GM12878 (cell line): ENCODE measurements at regions not wholly inside any gene's neighbourhood (a gene's known extent, or its start where the extent isn't known, plus 50 kb on each side); places are given as distances from the start of the nearest gene placed in this dataset.

ENCODE experiments used
- ATAC-seq: fragments of 200-7000 bp; cut with Tn5 transposase; 3 replicates; pipeline ENCODE4 v1.9.1; 2020; ENCODE audit warnings: mild to moderate bottlenecking, moderate library complexity
- BruUV-seq: library from RNA; stranded (reverse); fragments of 400-500 nt; replicated peaks from 2 replicates; lab custom pipeline; 2021; lab: Mats Ljungman, UMichigan
- CTCF ChIA-PET: fragments of 300-600 bp; sonication (Branson Sonifier 250); formaldehyde crosslinking; extraction: SDS; loops from one replicate; lab custom pipeline; 2021; ENCODE audit warnings: inconsistent platforms; lab: Yijun Ruan, JAX
- POLR2A ChIA-PET: fragments of 350-600 bp; formaldehyde crosslinking; extraction: SDS; loops from one replicate; lab custom pipeline; 2021; ENCODE audit warnings: inconsistent platforms; lab: Charles Lee
- RAD21 ChIA-PET: fragments of 300-600 bp; sonication (Branson Sonifier 250); formaldehyde crosslinking; loops from one replicate; lab custom pipeline; 2023; ENCODE audit warnings: antibody characterized with exemption; ENCODE audit not compliant: unreplicated experiment; lab: Charles Lee
- SMC1A ChIA-PET: fragments of 300-600 bp; sonication (Branson Sonifier 250); formaldehyde crosslinking; loops from one replicate; lab custom pipeline; 2023; ENCODE audit not compliant: unreplicated experiment, uncharacterized antibody; lab: Charles Lee
- DNase-seq: peaks from one replicate; pipeline ENCODE4 v3.0.0-alpha.2; 2011; ENCODE audit warnings: low read depth, low spot score
- FAIRE-seq: peaks from 3 replicates; lab custom pipeline; 2011; peaks lifted over from hg19 to GRCh38; lab: Jason Lieb, UNC
- H2AFZ ChIP-seq: 2 replicates; pipeline ENCODE4 v1.6.0; 2011; ENCODE audit warnings: low read depth, low read length, control low read depth; ENCODE audit not compliant: control insufficient read depth
- H3K27ac ChIP-seq: 2 replicates; pipeline ENCODE4 v1.5.1; 2011; ENCODE audit warnings: control low read depth; ENCODE audit not compliant: control insufficient read depth, insufficient read depth
- H3K27me3 ChIP-seq, 2 experiments: replicated peaks in 1 of 2; 2 replicates each; pipeline versions ENCODE4 v1.6.0 to v1.6.1; 2011; ENCODE audit warnings: low read length in 1 of 2; ENCODE audit not compliant: control insufficient read depth in 2 of 2, insufficient read depth in 2 of 2
- H3K36me3 ChIP-seq, 2 experiments: 2 replicates each; pipeline ENCODE4 v1.5.1; 2011; ENCODE audit warnings: low read length in 1 of 2; ENCODE audit not compliant: control insufficient read depth in 2 of 2, insufficient read depth in 2 of 2
- H3K4me1 ChIP-seq: 2 replicates; pipeline ENCODE4 v1.6.1; 2011; ENCODE audit warnings: mild to moderate bottlenecking, low read length, moderate library complexity, mixed read lengths; ENCODE audit not compliant: control insufficient read depth, insufficient read depth
- H3K4me2 ChIP-seq: 2 replicates; pipeline ENCODE4 v1.6.0; 2011; ENCODE audit warnings: control low read depth; ENCODE audit not compliant: control insufficient read depth, insufficient read depth
- H3K4me3 ChIP-seq: fragments of 200-600 bp; sonication (generic); 2 replicates; pipeline ENCODE4 v1.5.1; 2016
- H3K79me2 ChIP-seq: 2 replicates; pipeline ENCODE4 v1.6.0; 2011; ENCODE audit warnings: low read length; ENCODE audit not compliant: control insufficient read depth, insufficient read depth
- H3K9ac ChIP-seq: 2 replicates; pipeline ENCODE4 v1.8.0; 2011; ENCODE audit warnings: low read length, control low read depth, mixed read lengths; ENCODE audit not compliant: control insufficient read depth, insufficient read depth
- H3K9me3 ChIP-seq: replicated peaks from 3 replicates; pipeline ENCODE4 v1.5.1; 2011; ENCODE audit warnings: mild to moderate bottlenecking, low read length; ENCODE audit not compliant: control insufficient read depth, insufficient read depth
- H4K20me1 ChIP-seq: 2 replicates; pipeline ENCODE4 v1.6.0; 2011; ENCODE audit not compliant: control insufficient read depth, insufficient read depth
- ATF7 ChIP-seq: fragments of 450-650 bp; IDR thresholded peaks from 2 replicates; pipeline ENCODE4 v1.6.1; 2016; ENCODE audit warnings: low read depth, mild to moderate bottlenecking
- CHD1 ChIP-seq: IDR thresholded peaks from 2 replicates; pipeline ENCODE4 v1.6.1; 2012; ENCODE audit warnings: low read depth, low read length, improper control_type of control experiment
- IRF3 ChIP-seq: fragments of 450-650 bp; IDR thresholded peaks from 2 replicates; pipeline ENCODE4 v1.6.1; 2014; ENCODE audit warnings: mild to moderate bottlenecking
- IRF5 ChIP-seq: fragments of 450-650 bp; IDR thresholded peaks from 2 replicates; pipeline ENCODE4 v1.6.1; 2017; ENCODE audit warnings: borderline replicate concordance
- JUNB ChIP-seq: IDR thresholded peaks from 2 replicates; pipeline ENCODE4 v1.6.1; 2016; ENCODE audit warnings: antibody characterized with exemption, mild to moderate bottlenecking
- MTA2 ChIP-seq: fragments of 450-650 bp; IDR thresholded peaks from 2 replicates; pipeline ENCODE4 v1.6.1; 2016; ENCODE audit warnings: low read depth, mild to moderate bottlenecking, moderate library complexity
- MTA3 ChIP-seq: IDR thresholded peaks from 2 replicates; pipeline ENCODE4 v1.6.1; 2012; ENCODE audit warnings: low read length, inconsistent platforms, borderline replicate concordance
- MXI1 ChIP-seq: fragments of 150-350 bp; IDR thresholded peaks from 2 replicates; pipeline ENCODE4 v1.6.1; 2011; ENCODE audit warnings: low read depth, mild to moderate bottlenecking, inconsistent platforms, low read length, improper control_type of control experiment
- NFYB ChIP-seq: IDR thresholded peaks from 2 replicates; pipeline ENCODE4 v1.6.1; 2011; ENCODE audit warnings: low read depth, mild to moderate bottlenecking, low read length, improper control_type of control experiment, moderate library complexity; ENCODE audit not compliant: insufficient read depth
- POLR2A ChIP-seq: IDR thresholded peaks from 2 replicates; pipeline ENCODE4 v1.6.1; 2011; ENCODE audit warnings: low read depth, mild to moderate bottlenecking, low read length
- PRDM15 ChIP-seq: fragments of 450-650 bp; formaldehyde crosslinking; IDR thresholded peaks from 2 replicates; pipeline ENCODE4 v1.4.0; 2020; ENCODE audit warnings: mild to moderate bottlenecking, moderate library complexity
- STAT3 ChIP-seq: IDR thresholded peaks from 2 replicates; pipeline ENCODE4 v1.6.1; 2011; ENCODE audit warnings: low read depth, low read length, improper control_type of control experiment
- SUPT20H ChIP-seq: IDR thresholded peaks from 2 replicates; pipeline ENCODE4 v1.6.1; 2011; ENCODE audit warnings: low read depth, mild to moderate bottlenecking, low read length, moderate library complexity, borderline replicate concordance; ENCODE audit not compliant: control insufficient read depth
- TCF3 ChIP-seq: IDR thresholded peaks from 2 replicates; pipeline ENCODE4 v1.6.1; 2012; ENCODE audit warnings: low read depth, mild to moderate bottlenecking, low read length, borderline replicate concordance; ENCODE audit not compliant: insufficient read depth
- WGBS: methylation state at CpG from one replicate; pipeline ENCODE4 v1.1.6; 2016; ENCODE audit warnings: low lambda C conversion rate; ENCODE audit not compliant: insufficient replicate concordance, insufficient coverage; ENCODE audit errors: missing lambda C conversion rate; 5-methylcytosine and 5-hydroxymethylcytosine counted together
- in situ Hi-C: fragments of 300-500 bp; cut with MboI; formaldehyde crosslinking; loops from 9 replicates; pipeline ENCODE4 v1.14.3; 2018; ENCODE audit warnings: mixed read lengths
- intact Hi-C: fragments of 100-400 bp; cut with micrococcal nuclease; formaldehyde crosslinking; loops from one replicate; pipeline ENCODE4 v1.14.2; 2022; ENCODE audit not compliant: unreplicated experiment

- H3K9me3 ChIP-seq = no peaks in the 10 kb centered on the region; the same call in 2 of the 3 replicates
- H3K9ac ChIP-seq = no peak overlapping the region
- ChIA-PET SMC1A (no interaction called here), POLR2A (no interaction called here), RAD21 (no interaction called here), CTCF (no interaction called here)
- no peaks in the 10 kb centered on the region for H3K27me3 ChIP-seq
- DNase-seq = no peak
- BruUV-seq = no TSS peak
- H3K4me2 ChIP-seq = no peak overlapping the region
- no peaks in the 10 kb centered on the region for H3K4me1 ChIP-seq
- no peaks in the 10 kb centered on the region for H3K79me2 ChIP-seq
- 52% methylated on average over 17 of the region's 18 CpGs for WGBS
- no peaks in the 10 kb centered on the region for H3K36me3 ChIP-seq
- no peak for ATAC-seq
- TF ChIP-seq MXI1 (no peak), ATF7 (no peak), MTA3 (no peak), SUPT20H (no peak), MTA2 (no peak), TCF3 (no peak), POLR2A (no peak), PRDM15 (no peak), JUNB (no peak), IRF5 (no peak), NFYB (no peak), STAT3 (no peak), IRF3 (no peak), CHD1 (no peak)
- no peak for FAIRE-seq
- no peak overlapping the region for H3K27ac ChIP-seq
- in situ Hi-C loops (no loop called here), intact Hi-C loops (no loop called here)
- no peaks in the 10 kb centered on the region for H4K20me1 ChIP-seq
- H2AFZ ChIP-seq = no peak overlapping the region
- no peak overlapping the region for H3K4me3 ChIP-seq
Measured at GRCh38 chr7:121002-121785, 71.2 kb upstream of the FAM20C start.
